IPS DF 6.9 (cell line): ENCODE measurements at regions not wholly inside any gene's neighbourhood (a gene's known extent, or its start where the extent isn't known, plus 50 kb on each side); places are given as distances from the start of the nearest gene placed in this dataset.

Source experiments
- DNase-seq: peaks from one replicate; pipeline ENCODE4 v3.0.0-alpha.2; 2013; ENCODE audit warnings: low read depth, low spot score
- H3K27ac ChIP-seq: one replicate; pipeline ENCODE4 v1.5.1; 2013; ENCODE audit warnings: low read length, control low read depth
- H3K27me3 ChIP-seq: 2 replicates; pipeline ENCODE4 v1.6.1; 2013; ENCODE audit warnings: mild to moderate bottlenecking, low read length; ENCODE audit not compliant: control insufficient read depth, insufficient read depth
- H3K36me3 ChIP-seq: 2 replicates; pipeline ENCODE4 v1.6.1; 2013; ENCODE audit warnings: low read length; ENCODE audit not compliant: control insufficient read depth, insufficient read depth
- H3K4me1 ChIP-seq: 2 replicates; pipeline ENCODE4 v1.6.1; 2013; ENCODE audit warnings: low read length; ENCODE audit not compliant: control insufficient read depth, insufficient read depth
- H3K4me3 ChIP-seq: 2 replicates; pipeline ENCODE4 v1.5.1; 2013; ENCODE audit warnings: mild to moderate bottlenecking, low read length
- H3K9me3 ChIP-seq: 2 replicates; pipeline ENCODE4 v1.6.1; 2013; ENCODE audit warnings: low read length, inconsistent platforms; ENCODE audit not compliant: control insufficient read depth, insufficient read depth
- WGBS: extraction: QIAGEN DNeasy Blood & Tissue Kit; methylation state at CpG from one replicate; pipeline ENCODE4 v1.1.7; 2013; ENCODE audit warnings: mixed read lengths, missing lambda C conversion rate; ENCODE audit not compliant: insufficient read length, insufficient coverage; 5-methylcytosine and 5-hydroxymethylcytosine counted together

DNA sequence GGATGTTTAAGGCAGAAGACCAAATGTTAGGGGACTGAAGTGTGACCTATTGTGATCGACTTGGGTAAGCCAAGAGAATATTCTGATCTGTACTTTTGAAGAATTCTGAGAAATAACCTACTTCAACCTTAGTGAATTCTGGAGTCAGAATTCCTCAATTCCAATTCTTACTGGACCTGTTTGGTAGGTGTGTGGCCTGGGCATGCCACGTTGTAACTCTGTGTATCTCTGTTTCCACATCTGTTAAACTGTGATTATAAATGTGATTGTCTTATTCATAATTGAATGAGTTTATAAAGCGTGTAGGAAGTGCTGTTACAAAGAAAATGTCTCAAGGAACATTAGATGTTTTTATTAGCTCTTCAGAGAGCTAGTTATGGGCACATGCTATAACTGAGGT is 64.5 kb downstream of the TUSC1 start:
- Histone ChIP-seq H3K36me3 (no peaks in the 10 kb centered on the region), H3K27me3 (no peaks in the 10 kb centered on the region), H3K9me3 (no peaks in the 10 kb centered on the region), H3K4me1 (no peaks in the 10 kb centered on the region), H3K4me3 (no peak overlapping the region), H3K27ac (no peak overlapping the region)
- DNase-seq = no peak
- 100% methylated on average over 1 of the region's 3 CpGs for WGBS

DNA sequence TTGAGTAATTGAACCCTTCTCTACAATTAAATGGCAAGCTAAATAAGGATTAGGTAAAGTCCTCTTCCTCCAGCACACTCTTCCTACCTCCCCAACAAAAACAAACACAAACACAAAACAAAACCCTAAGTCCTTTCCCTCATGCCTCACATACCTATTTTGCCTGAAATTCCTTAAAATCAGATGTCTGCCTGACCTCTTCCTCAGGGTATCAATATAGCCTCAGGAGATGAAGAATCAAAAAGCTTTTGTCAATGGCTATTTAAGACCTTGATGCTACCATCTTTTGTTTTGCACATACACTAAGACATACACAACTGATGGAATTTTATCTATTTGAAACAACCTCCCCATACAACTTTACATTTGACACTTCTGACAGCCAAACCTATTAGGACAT is 75.1 kb downstream of the TUSC1 start:
- no peaks in the 10 kb centered on the region for H3K36me3 ChIP-seq
- H3K4me1 ChIP-seq = peaks cover 1% of the 10 kb centered on the region; the same call in 1 of the 2 replicates
- H3K27ac ChIP-seq = no peak overlapping the region
- H3K27me3 ChIP-seq = no peaks in the 10 kb centered on the region
- no peak overlapping the region for H3K4me3 ChIP-seq
- DNase-seq = no peak
- no peaks in the 10 kb centered on the region for H3K9me3 ChIP-seq

DNA sequence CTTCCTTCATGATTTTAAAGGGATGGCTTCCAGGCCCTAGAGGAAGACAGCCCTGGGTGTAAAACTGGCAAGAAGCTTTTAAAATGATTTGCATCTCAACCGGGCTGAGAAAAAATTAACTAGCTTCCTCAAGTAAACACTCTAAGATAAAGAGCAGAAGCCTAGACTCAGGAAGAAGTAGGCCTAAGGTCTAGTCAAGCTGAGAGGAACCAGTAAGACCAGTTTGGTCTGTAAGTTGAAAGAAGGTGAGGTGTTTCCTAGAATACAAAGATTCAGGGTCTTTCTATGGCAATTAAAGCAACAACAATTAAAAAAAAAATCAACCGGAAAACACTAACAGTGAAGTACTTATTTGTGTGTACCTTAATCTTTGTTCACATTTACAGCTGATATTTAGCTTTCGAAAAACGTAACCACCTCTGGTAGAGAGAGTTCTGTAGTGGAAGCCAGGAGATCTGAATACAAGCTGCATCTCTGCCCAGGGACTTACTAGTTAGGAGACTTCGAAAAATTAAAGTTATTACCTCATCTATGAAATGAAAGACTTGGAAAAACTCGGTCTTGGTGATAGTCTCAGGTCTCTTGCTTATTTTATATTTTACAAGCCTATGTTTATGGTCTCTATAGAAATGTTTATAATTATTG is 75.7 kb downstream of the TUSC1 start:
- Histone ChIP-seq H3K27ac (no peak overlapping the region), H3K4me3 (no peak overlapping the region), H3K9me3 (no peaks in the 10 kb centered on the region), H3K4me1 (peaks cover 1% of the 10 kb centered on the region; the same call in 1 of the 2 replicates), H3K27me3 (no peaks in the 10 kb centered on the region), H3K36me3 (no peaks in the 10 kb centered on the region)
- WGBS = no CpG with 5 or more reads among the region's 6 CpGs
- peak; percentile 18 for DNase-seq

DNA sequence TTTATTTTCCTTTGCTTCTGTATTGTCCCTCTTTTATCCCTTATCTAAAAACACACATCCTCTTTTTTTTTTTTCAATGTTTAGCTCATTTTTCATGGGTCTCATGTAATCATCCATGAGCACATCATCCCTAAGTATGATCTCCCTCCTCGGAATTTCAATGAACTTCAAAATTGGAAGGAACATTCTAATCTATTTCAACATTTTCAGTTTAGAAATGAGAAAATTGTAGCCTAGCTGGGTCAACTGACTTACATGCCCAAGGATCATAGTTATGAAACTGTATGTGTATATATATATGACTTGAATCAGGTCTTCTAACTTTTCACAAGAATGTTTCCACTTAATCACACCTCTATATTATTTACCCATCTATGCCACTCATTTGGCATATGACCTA is 77.7 kb downstream of the TUSC1 start:
- Histone ChIP-seq H3K27ac (no peak overlapping the region), H3K4me3 (no peak overlapping the region), H3K27me3 (no peaks in the 10 kb centered on the region), H3K9me3 (no peaks in the 10 kb centered on the region), H3K4me1 (peaks cover 1% of the 10 kb centered on the region; the same call in 1 of the 2 replicates), H3K36me3 (no peaks in the 10 kb centered on the region)
- DNase-seq = no peak
- WGBS = no CpG with 5 or more reads among the region's 1 CpG

DNA sequence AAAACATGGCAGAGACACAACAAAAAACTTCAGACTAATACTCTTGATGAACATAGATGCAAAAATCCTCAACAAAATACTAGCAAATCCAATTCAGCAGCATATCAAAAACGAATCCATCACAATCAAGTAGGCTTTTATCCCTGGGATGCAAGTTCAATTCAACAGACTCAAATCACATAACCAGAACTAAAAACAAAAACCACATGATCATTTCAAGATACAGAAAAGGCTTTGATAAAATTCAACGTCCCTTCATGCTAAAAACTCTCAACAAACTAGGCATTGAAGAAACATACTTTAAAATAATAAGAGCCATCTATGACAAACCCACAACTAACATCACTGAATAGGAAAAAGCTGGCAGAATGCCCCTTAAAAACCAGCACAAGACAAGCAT is 93.6 kb downstream of the TUSC1 start:
- no CpG with 5 or more reads among the region's 2 CpGs for WGBS
- Histone ChIP-seq H3K27ac (no peak overlapping the region), H3K4me3 (no peak overlapping the region), H3K36me3 (no peaks in the 10 kb centered on the region), H3K9me3 (no peaks in the 10 kb centered on the region), H3K4me1 (no peaks in the 10 kb centered on the region), H3K27me3 (no peaks in the 10 kb centered on the region)
- no peak for DNase-seq

DNA sequence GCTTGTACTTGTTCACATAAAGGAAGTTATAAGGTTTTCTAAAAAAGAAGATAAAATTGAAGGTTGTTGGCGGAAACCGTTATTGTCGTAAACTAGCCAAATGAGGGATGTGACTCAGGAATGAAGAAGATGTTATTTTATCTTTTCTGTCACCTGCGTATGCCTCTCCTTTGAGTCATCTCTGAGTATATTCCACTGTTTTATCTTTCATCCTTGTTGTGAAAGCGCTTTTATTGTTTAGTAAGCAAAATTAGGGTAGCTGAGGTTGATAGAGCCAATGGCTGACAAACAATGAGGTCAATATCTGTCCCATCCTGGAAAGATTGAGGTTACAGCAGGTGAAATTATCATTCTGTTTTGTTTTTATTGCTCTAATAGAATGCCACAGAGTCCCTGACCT is 105.0 kb downstream of the TUSC1 start:
- no peak for DNase-seq
- WGBS = 100% methylated on average over 3 of the region's 5 CpGs
- H3K27me3 ChIP-seq = no peaks in the 10 kb centered on the region
- H3K4me3 ChIP-seq = no peak overlapping the region
- H3K9me3 ChIP-seq = no peaks in the 10 kb centered on the region
- no peak overlapping the region for H3K27ac ChIP-seq
- no peaks in the 10 kb centered on the region for H3K4me1 ChIP-seq
- H3K36me3 ChIP-seq = no peaks in the 10 kb centered on the region

DNA sequence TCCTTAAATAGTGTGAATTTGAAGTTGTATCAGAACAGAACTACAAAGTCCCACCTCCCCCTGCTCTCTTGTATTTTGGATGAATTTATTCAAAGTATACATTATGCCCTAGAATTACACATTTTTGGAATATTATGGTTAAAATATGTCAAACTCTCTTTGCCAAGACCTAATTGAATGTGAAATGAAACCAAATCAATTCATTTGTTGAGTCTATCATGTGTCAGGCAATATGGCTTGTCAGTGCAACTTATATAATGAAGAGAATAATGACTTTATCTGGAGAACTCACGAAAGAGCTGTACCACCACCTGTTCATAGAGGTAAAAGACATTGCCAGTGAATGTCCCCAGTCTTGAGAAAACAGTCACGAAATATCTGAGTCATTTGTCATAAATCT is 106.8 kb downstream of the TUSC1 start:
- Histone ChIP-seq H3K4me1 (no peaks in the 10 kb centered on the region), H3K27ac (no peak overlapping the region), H3K36me3 (no peaks in the 10 kb centered on the region), H3K4me3 (no peak overlapping the region), H3K27me3 (no peaks in the 10 kb centered on the region), H3K9me3 (no peaks in the 10 kb centered on the region)
- no CpG with 5 or more reads among the region's 2 CpGs for WGBS
- no peak for DNase-seq

DNA sequence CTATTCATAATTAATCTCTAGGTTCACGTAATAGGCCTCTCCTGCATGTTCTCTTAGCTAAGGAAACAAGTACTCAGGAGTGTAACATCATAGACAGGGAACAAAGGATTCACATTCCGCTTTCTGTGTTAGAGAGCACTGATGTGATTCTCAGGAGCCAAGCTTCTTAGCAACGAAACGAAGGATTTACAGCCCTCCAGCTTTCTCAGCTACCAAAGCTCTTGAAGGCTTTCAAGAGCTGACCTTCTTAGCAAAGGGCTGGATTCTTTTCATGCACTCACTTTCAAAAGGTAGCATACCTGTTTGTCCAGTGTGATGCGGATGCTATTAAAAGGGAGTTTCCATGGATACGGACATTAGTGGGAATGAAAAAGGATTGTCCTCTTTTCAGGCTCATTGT is 107.4 kb downstream of the TUSC1 start:
- Histone ChIP-seq H3K36me3 (no peaks in the 10 kb centered on the region), H3K4me3 (no peak overlapping the region), H3K27ac (no peak overlapping the region), H3K9me3 (no peaks in the 10 kb centered on the region), H3K27me3 (no peaks in the 10 kb centered on the region), H3K4me1 (no peaks in the 10 kb centered on the region)
- WGBS = no CpG with 5 or more reads among the region's 6 CpGs
- DNase-seq = no peak

DNA sequence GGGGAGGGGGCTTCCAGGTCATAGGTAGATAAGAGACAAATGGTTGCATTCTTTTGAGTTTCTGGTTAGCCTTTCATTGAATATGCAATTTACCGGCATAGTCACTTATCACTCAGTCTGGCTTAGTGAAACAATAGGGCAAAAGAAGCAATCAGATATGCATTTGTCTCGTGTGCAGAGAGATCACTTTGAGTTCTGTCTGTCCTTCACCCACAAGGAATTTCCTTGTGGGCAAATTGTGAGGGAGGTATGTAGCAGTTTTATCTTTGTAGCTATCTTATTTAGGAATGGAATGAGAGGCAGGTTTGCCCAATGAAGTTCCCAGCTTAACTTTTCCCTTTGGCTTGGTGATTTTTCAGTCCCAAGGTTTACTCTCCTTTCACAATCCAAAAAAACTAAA is 116.1 kb downstream of the TUSC1 start:
- Histone ChIP-seq H3K4me1 (no peaks in the 10 kb centered on the region), H3K27ac (no peak overlapping the region), H3K36me3 (no peaks in the 10 kb centered on the region), H3K9me3 (no peaks in the 10 kb centered on the region), H3K4me3 (no peak overlapping the region), H3K27me3 (no peaks in the 10 kb centered on the region)
- no peak for DNase-seq
- no CpG with 5 or more reads among the region's 2 CpGs for WGBS

DNA sequence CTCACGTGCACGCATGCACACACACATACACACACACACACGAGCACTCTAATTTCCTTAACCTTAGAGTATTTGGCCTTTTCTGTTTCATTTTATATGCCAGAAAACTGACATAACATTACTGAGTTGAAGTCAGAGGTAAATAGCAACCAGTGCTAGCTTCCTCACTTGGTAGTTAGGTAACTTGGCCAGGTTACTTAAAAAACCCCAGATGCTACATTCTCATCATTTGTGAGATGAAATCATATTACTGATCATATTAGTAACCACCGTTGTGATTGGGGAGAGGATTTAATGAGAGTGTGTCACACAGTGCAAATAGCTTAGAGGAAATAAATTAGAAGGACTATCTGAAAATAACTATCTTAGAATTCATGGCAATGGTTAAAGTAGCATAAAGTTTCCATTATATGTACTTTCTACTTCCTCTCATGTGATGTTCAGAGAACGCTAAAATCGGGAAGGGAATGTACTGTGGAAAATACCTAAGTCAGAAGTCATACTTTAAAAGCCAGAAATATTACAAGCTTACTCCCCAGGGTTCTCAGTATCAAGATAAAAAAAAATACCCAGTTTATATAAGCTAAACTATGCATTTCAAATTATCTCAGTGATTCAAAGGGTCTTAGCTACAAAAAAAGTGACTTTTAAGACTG is 120.5 kb downstream of the TUSC1 start:
- no peak overlapping the region for H3K4me3 ChIP-seq
- WGBS = no CpG with 5 or more reads among the region's 6 CpGs
- H3K9me3 ChIP-seq = no peaks in the 10 kb centered on the region
- no peak overlapping the region for H3K27ac ChIP-seq
- DNase-seq = no peak
- H3K27me3 ChIP-seq = no peaks in the 10 kb centered on the region
- no peaks in the 10 kb centered on the region for H3K4me1 ChIP-seq
- H3K36me3 ChIP-seq = no peaks in the 10 kb centered on the region

DNA sequence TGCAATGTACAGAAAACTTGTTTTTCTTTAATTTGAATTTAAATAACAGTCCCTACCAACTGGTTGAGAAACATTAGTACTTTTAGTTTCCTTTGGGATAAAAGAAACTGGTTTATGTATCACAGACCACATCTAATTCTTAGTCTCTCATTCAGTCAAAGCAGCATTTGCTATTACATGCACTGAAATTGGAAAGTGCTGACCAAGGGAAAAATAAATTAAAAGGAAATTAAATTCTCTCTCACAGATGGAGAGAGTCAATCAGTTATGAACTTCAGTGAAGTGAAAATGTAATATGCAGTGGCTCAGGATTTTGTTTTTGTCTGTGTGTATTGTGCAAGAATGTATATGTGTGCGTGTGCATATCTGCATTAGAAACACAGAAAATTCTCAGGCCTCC is 121.7 kb downstream of the TUSC1 start:
- no CpG with 5 or more reads among the region's 1 CpG for WGBS
- H3K27me3 ChIP-seq = no peaks in the 10 kb centered on the region
- H3K27ac ChIP-seq = no peak overlapping the region
- H3K4me1 ChIP-seq = no peaks in the 10 kb centered on the region
- no peak for DNase-seq
- no peak overlapping the region for H3K4me3 ChIP-seq
- H3K9me3 ChIP-seq = no peaks in the 10 kb centered on the region
- H3K36me3 ChIP-seq = no peaks in the 10 kb centered on the region
